Small intestine (tissue), 7 donors: ENCODE measurements at regions not wholly inside any gene's neighbourhood (a gene's known extent, or its start where the extent isn't known, plus 50 kb on each side); places are given as distances from the start of the nearest gene placed in this dataset.

ENCODE experiments used
- DNase-seq, 2 donors: peaks; one replicate each; pipeline versions ENCODE4 v3.0.0 to v3.0.0-alpha.2; 2013
- FAIRE-seq: peaks from 2 replicates; lab custom pipeline; 2012; peaks lifted over from hg19 to GRCh38; lab: Jason Lieb, UNC
- H3K27ac ChIP-seq, 3 donors: one replicate each; pipeline ENCODE4 v1.5.1; 2013; ENCODE audit warnings: low read length in 2 of 3, mild to moderate bottlenecking in 2 of 3, control low read depth in 1 of 3, inconsistent platforms in 1 of 3, low read depth in 1 of 3, moderate library complexity in 1 of 3
- H3K27me3 ChIP-seq, 3 donors: one replicate each; pipeline ENCODE4 v1.6.1; 2013; ENCODE audit warnings: low read length in 3 of 3, inconsistent platforms in 1 of 3; ENCODE audit not compliant: control insufficient read depth in 3 of 3, insufficient read depth in 3 of 3
- H3K36me3 ChIP-seq, 3 donors: one replicate each; pipeline ENCODE4 v1.6.1; 2013; ENCODE audit warnings: low read length in 3 of 3, inconsistent platforms in 1 of 3, low read depth in 1 of 3, mild to moderate bottlenecking in 1 of 3, moderate library complexity in 1 of 3; ENCODE audit not compliant: control insufficient read depth in 3 of 3, insufficient read depth in 2 of 3
- H3K4me1 ChIP-seq, 3 donors: one replicate each; pipeline ENCODE4 v1.6.1; 2013; ENCODE audit warnings: low read length in 2 of 3, inconsistent platforms in 1 of 3, low read depth in 1 of 3, mild to moderate bottlenecking in 1 of 3, moderate library complexity in 1 of 3; ENCODE audit not compliant: control insufficient read depth in 3 of 3, insufficient read depth in 2 of 3
- H3K4me3 ChIP-seq, 3 donors: one replicate each; pipeline ENCODE4 v1.5.1; 2013; ENCODE audit warnings: low read length in 3 of 3, control low read depth in 1 of 3, inconsistent platforms in 1 of 3, low read depth in 1 of 3, mild to moderate bottlenecking in 1 of 3, moderate library complexity in 1 of 3
- H3K9me3 ChIP-seq, 2 donors: one replicate each; pipeline ENCODE4 v1.6.1; 2013; ENCODE audit warnings: low read depth in 1 of 2, low read length in 1 of 2; ENCODE audit not compliant: control insufficient read depth in 2 of 2, insufficient read depth in 1 of 2
- WGBS, 3 donors: extraction: QIAGEN DNeasy Blood & Tissue Kit; methylation state at CpG; one replicate each; pipeline ENCODE4 v1.1.7; 2013; 5-methylcytosine and 5-hydroxymethylcytosine counted together
- donor health status: healthy with polysubstance abuse.
- donor health status: control.
- donor health status: control.
- donor health status: Bipolar disorder and iron deficiency.
- donor health status: healthy.

- FAIRE-seq: no peak
- 69 to 82% (median 74%) methylated on average over 4 of the region's 4 CpGs for WGBS, 3 donors
Observed at GRCh38 chr22:47690586-47690985, 928.1 kb downstream of the TBC1D22A start.

GRCh38 chr22:47690166-47690565, 927.7 kb downstream of the TBC1D22A start:
- Histone ChIP-seq H3K9me3 (peaks cover 0 to 1% of the 10 kb centered on the region in 2 donors), H3K27me3 (no peaks in the 10 kb centered on the region), H3K36me3 (no peaks in the 10 kb centered on the region), H3K4me1 (no peaks in the 10 kb centered on the region), H3K4me3 (no peak overlapping the region), H3K27ac (no peak overlapping the region)
- FAIRE-seq (no peak), DNase-seq (no peak)
- WGBS, 3 donors: 73 to 91% (median 87%) methylated on average over 2 of the region's 2 CpGs

More at GRCh38 chr22:47690586-47690985, 928.1 kb downstream of the TBC1D22A start:
- Histone ChIP-seq H3K36me3 (no peaks in the 10 kb centered on the region), H3K4me1 (no peaks in the 10 kb centered on the region), H3K27ac (no peak overlapping the region), H3K27me3 (no peaks in the 10 kb centered on the region), H3K9me3 (peaks cover 0 to 2% of the 10 kb centered on the region in 2 donors), H3K4me3 (no peak overlapping the region)
- DNase-seq: no peak

GRCh38 chr22:47687776-47688175, 925.3 kb downstream of the TBC1D22A start:
- 80 to 88% (median 85%) methylated on average over 4 of the region's 4 CpGs for WGBS, 3 donors
- Histone ChIP-seq H3K27me3 (no peaks in the 10 kb centered on the region), H3K9me3 (no peaks in the 10 kb centered on the region), H3K4me1 (no peaks in the 10 kb centered on the region), H3K4me3 (no peak overlapping the region), H3K27ac (no peak overlapping the region), H3K36me3 (no peaks in the 10 kb centered on the region)
- FAIRE-seq (no peak), DNase-seq (no peak)

GRCh38 chr22:47687346-47687655, 924.9 kb downstream of the TBC1D22A start:
- FAIRE-seq: no peak
- H3K4me1 ChIP-seq: no peaks in the 10 kb centered on the region

GRCh38 chr22:47686594-47687345, 924.3 kb downstream of the TBC1D22A start:
- WGBS, 3 donors: 49 to 74% (median 64%) methylated on average over 11 of the region's 11 CpGs
- H3K27me3 ChIP-seq: no peaks in the 10 kb centered on the region
- no peaks in the 10 kb centered on the region for H3K36me3 ChIP-seq
- no peaks in the 10 kb centered on the region for H3K9me3 ChIP-seq
- no peak overlapping the region for H3K27ac ChIP-seq
- no peaks in the 10 kb centered on the region for H3K4me1 ChIP-seq
- H3K4me3 ChIP-seq: no peak overlapping the region
- DNase-seq (no peak), FAIRE-seq (no peak)

More at GRCh38 chr22:47687346-47687655, 924.9 kb downstream of the TBC1D22A start:
- H3K36me3 ChIP-seq: no peaks in the 10 kb centered on the region
- H3K9me3 ChIP-seq: no peaks in the 10 kb centered on the region
- H3K27ac ChIP-seq: no peak overlapping the region
- no peak overlapping the region for H3K4me3 ChIP-seq
- no peak for DNase-seq
- WGBS, 3 donors: 71 to 81% (median 81%) methylated on average over 5 of the region's 5 CpGs
- no peaks in the 10 kb centered on the region for H3K27me3 ChIP-seq

GRCh38 chr22:47681411-47682165, 919.1 kb downstream of the TBC1D22A start:
- Histone ChIP-seq H3K4me3 (no peak overlapping the region), H3K27me3 (no peaks in the 10 kb centered on the region), H3K36me3 (no peaks in the 10 kb centered on the region), H3K9me3 (no peaks in the 10 kb centered on the region), H3K27ac (no peak overlapping the region), H3K4me1 (no peaks in the 10 kb centered on the region)
- WGBS, 3 donors: 88 to 93% (median 92%) methylated on average over 13 of the region's 13 CpGs
- no peak for FAIRE-seq
- DNase-seq: no peak

- 39 to 48% (median 47%) methylated on average over 7 of the region's 7 CpGs for WGBS, 3 donors
- Histone ChIP-seq H3K9me3 (no peaks in the 10 kb centered on the region), H3K4me3 (no peak overlapping the region), H3K36me3 (no peaks in the 10 kb centered on the region), H3K27ac (no peak overlapping the region), H3K4me1 (no peaks in the 10 kb centered on the region), H3K27me3 (no peaks in the 10 kb centered on the region)
- no peak for DNase-seq
- no peak for FAIRE-seq
Observed at GRCh38 chr22:47678636-47679287, 916.3 kb downstream of the TBC1D22A start.

GRCh38 chr22:47678048-47678447, 915.6 kb downstream of the TBC1D22A start:
- Histone ChIP-seq H3K27ac (no peak overlapping the region), H3K4me1 (no peaks in the 10 kb centered on the region), H3K36me3 (no peaks in the 10 kb centered on the region), H3K4me3 (no peak overlapping the region), H3K9me3 (peaks cover 0 to under 1% of the 10 kb centered on the region in 2 donors), H3K27me3 (no peaks in the 10 kb centered on the region)
- no peak for DNase-seq
- no peak for FAIRE-seq
- 57 to 66% (median 65%) methylated on average over 6 of the region's 6 CpGs for WGBS, 3 donors
